ENCODE measurements at regions not wholly inside any gene's neighbourhood (a gene's known extent, or its start where the extent isn't known, plus 50 kb on each side); places are given as distances from the start of the nearest gene placed in this dataset.

DNA sequence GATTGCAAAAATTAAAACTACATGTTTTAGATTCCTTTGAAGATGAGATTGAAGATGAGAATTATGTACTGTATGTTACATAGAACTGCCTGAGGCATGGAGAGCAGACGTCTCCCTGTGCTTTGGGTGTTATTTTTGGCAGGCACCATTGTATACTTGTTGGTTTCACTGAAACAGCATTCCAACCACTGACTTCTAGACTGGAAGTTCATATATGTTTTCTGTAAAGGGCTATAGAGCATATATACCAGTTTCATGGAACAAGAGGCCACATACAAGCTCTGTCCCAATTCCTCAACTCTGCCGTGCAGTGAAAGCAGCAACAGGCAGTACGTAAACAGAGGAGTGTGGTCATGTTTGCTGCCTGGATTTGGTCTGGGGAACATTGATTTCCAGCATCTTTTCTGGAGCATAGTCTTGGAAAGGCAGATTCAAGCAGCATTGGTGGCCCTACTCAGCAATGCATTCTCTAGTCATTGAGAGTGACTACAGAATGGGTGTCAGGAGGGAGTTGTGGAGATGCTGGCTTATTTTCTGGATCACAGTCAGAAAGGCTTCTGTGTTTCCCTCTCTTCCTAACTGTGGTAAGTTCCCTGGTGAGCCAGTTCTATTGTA, 57.6 kb upstream of the CNTN1 start:
- FAIRE-seq (no peak), DNase-seq (ENCODE audit: insufficient read length, low spot score) (no peak)
- TF ChIP-seq POLR2A (IDR thresholded peaks at IDR 0.05; ENCODE audit: low read depth, low read length) (no peak), SPI1 (IDR thresholded peaks at IDR 0.05; ENCODE audit: low read depth, low read length) (no peak), PAX5 (IDR thresholded peaks at IDR 0.05; ENCODE audit: insufficient read depth, low read length, severe bottlenecking) (no peak), POU2F2 (IDR thresholded peaks at IDR 0.05; ENCODE audit: low read depth, low read length) (no peak), TAF1 (IDR thresholded peaks at IDR 0.05; ENCODE audit: low read depth, low read length) (no peak), POLR2AphosphoS5 (IDR thresholded peaks at IDR 0.05; ENCODE audit: low read depth, low read length) (no peak)

DNA sequence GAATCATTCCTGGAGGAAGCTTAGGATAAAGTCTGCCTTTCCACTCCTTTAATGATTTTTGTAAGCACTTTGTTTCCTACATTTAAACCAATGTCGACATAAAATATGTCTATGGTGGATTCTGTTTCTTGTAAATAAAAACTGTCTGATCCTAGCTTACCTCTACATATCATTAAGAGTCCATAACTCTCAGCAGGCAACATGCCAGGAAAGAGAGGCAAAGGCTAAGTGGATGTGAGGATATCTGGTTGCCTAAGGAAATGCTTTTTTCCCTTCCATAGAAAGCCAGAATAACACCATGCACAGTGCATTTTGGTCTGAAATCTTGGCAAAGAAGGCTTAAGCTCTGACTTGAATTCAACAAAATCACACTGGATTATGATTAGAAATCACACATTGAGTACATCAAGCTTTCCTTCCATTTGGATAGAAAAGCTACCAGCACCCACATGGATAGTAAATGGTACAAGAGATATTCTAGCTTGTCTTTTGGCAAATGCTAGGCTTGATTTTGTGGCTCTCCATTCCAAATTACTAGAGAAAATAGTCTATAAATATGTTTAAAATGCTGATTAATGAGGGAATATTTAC, 57.0 kb upstream of the CNTN1 start:
- TF ChIP-seq TAF1 (IDR thresholded peaks at IDR 0.05; ENCODE audit: low read depth, low read length) = no peak
- TF ChIP-seq POLR2A (IDR thresholded peaks at IDR 0.05; ENCODE audit: low read depth, low read length) = no peak
- no peak for TF ChIP-seq SPI1 (IDR thresholded peaks at IDR 0.05; ENCODE audit: low read depth, low read length)
- no peak for TF ChIP-seq PAX5 (IDR thresholded peaks at IDR 0.05; ENCODE audit: insufficient read depth, low read length, severe bottlenecking)
- no peak for TF ChIP-seq POLR2AphosphoS5 (IDR thresholded peaks at IDR 0.05; ENCODE audit: low read depth, low read length)
- TF ChIP-seq POU2F2 (IDR thresholded peaks at IDR 0.05; ENCODE audit: low read depth, low read length) = no peak
- FAIRE-seq (no peak), DNase-seq (ENCODE audit: insufficient read length, low spot score) (no peak)

All from GM12891 (cell line).